GM06990 (cell line): ENCODE measurements at regions not wholly inside any gene's neighbourhood (a gene's known extent, or its start where the extent isn't known, plus 50 kb on each side); places are given as distances from the start of the nearest gene placed in this dataset.

Experiments
- DNase-seq: peaks from one replicate; pipeline ENCODE4 v3.0.0-alpha.2; 2011; ENCODE audit not compliant: insufficient read length; ENCODE audit errors: extremely low read depth
- H3K27me3 ChIP-seq: replicated peaks from 2 replicates; pipeline ENCODE4 v1.6.0; 2011; ENCODE audit warnings: low read length; ENCODE audit not compliant: control insufficient read depth, insufficient read depth
- H3K36me3 ChIP-seq: 2 replicates; pipeline ENCODE4 v1.5.1; 2011; ENCODE audit warnings: low read length; ENCODE audit not compliant: control insufficient read depth, insufficient read depth
- H3K4me3 ChIP-seq: replicated peaks from 2 replicates; pipeline ENCODE4 v1.5.1; 2011; ENCODE audit warnings: low read depth, mild to moderate bottlenecking, control low read depth, low read length
- CTCF ChIP-seq: IDR thresholded peaks from 2 replicates; pipeline ENCODE4 v1.5.1; 2011; ENCODE audit warnings: low read length, control low read depth, mild to moderate bottlenecking, inconsistent platforms; ENCODE audit not compliant: insufficient read depth, poor library complexity, severe bottlenecking

GRCh38 chr3:148420242-148420641 lies 277.5 kb upstream of the AGTR1 start:
- no peaks in the 10 kb centered on the region for H3K27me3 ChIP-seq
- DNase-seq: no peak
- no peaks in the 10 kb centered on the region for H3K36me3 ChIP-seq
- no peak for TF ChIP-seq CTCF
- H3K4me3 ChIP-seq: no peak overlapping the region

- Histone ChIP-seq H3K27me3 (no peaks in the 10 kb centered on the region), H3K36me3 (no peaks in the 10 kb centered on the region), H3K4me3 (no peak overlapping the region)
- no peak for TF ChIP-seq CTCF
- no peak for DNase-seq
Observed at GRCh38 chr3:148428862-148429605, 268.7 kb upstream of the AGTR1 start.

GRCh38 chr3:148433665-148434064 lies 264.0 kb upstream of the AGTR1 start:
- DNase-seq: no peak
- H3K27me3 ChIP-seq: no peaks in the 10 kb centered on the region
- TF ChIP-seq CTCF: no peak
- H3K36me3 ChIP-seq: no peaks in the 10 kb centered on the region
- H3K4me3 ChIP-seq: no peak overlapping the region

DNA sequence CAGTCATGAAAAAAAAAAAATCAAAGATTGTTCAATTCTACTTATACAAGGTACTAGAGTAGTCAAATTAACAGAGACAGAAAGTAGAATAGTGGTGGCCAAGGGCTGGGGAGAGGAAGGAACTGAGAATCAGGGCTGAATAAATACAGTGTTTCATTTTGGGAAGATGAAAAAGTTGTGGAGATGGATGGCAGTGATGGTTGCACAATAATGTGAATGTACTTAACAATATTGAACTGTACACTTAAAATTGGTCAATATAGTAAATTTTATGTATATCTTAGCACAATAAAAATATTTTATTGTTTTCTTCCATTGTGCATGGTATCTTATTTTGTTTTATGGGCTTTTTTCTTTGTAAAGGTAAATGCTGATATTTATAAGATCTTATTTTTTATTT lies 262.2 kb upstream of the AGTR1 start:
- H3K4me3 ChIP-seq: no peak overlapping the region
- no peaks in the 10 kb centered on the region for H3K27me3 ChIP-seq
- no peak for DNase-seq
- no peaks in the 10 kb centered on the region for H3K36me3 ChIP-seq
- TF ChIP-seq CTCF: no peak

DNA sequence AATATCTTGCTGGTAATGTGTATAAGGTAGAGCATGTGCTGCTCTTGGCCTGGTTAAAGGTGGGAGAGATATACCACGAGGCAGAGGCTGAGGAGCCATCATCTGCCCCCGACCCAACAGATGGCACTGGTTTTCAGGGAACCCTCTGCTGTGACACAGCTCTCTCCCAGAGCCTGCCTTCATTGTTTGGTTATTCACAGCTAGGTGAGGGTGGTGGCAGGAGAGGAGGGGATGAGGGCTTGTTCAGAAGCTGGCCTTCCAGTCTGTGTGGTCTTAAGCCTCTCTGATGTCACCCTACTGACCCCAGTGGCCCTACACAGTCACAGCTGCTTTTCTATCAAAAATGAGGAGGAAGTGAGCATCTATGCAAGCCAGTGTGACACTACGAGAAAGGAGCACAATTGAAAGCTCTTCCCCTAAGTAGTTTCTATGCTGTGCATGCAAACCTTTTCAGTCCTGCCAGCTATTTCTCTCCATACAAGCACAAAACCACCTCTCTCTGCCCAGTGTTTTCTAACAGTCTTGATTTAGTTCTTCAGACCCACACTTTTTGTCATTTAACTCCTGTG lies 258.4 kb upstream of the AGTR1 start:
- Histone ChIP-seq H3K27me3 (no peaks in the 10 kb centered on the region), H3K4me3 (no peak overlapping the region), H3K36me3 (no peaks in the 10 kb centered on the region)
- no peak for DNase-seq
- TF ChIP-seq CTCF: no peak

DNA sequence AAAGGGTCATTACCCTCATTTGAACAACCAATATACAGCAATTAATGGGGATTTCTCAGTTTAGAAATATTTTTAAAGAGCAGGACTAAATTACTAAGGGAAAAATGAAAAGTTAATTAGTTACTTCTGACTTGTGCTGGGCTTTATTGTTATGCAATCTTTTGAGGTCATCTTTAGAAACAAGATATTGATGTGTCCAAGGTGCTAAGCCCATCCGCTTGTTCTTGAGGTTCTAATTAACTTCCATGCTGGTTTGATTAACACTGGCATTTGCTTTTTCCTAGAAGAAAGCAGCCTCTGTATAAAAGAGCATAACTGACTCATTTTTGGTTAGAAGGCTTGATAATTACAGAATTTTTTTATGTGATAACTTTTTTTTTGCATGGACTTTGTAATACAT lies 256.5 kb upstream of the AGTR1 start:
- TF ChIP-seq CTCF: no peak
- H3K36me3 ChIP-seq: no peaks in the 10 kb centered on the region
- H3K27me3 ChIP-seq: no peaks in the 10 kb centered on the region
- DNase-seq: no peak
- no peak overlapping the region for H3K4me3 ChIP-seq
